Kidney (tissue), 13 donors: ENCODE measurements at regions not wholly inside any gene's neighbourhood (a gene's known extent, or its start where the extent isn't known, plus 50 kb on each side); places are given as distances from the start of the nearest gene placed in this dataset.
"Not testable (repeated sequence)": the region's sequence is repeated elsewhere in the genome, so short reads cannot be mapped to it uniquely, and the experiment has no call there.

Experiments used
- DNase-seq, 5 donors: peaks; one replicate each; pipeline ENCODE4 v3.0.0-alpha.2; 2013 to 2020
- FAIRE-seq: peaks from 2 replicates; lab custom pipeline; 2012; peaks lifted over from hg19 to GRCh38; lab: Jason Lieb, UNC
- H3K27ac ChIP-seq, 2 donors: one replicate each; pipeline ENCODE4 v1.7.0; 2013; ENCODE audit warnings: low read depth in 2 of 2, low read length in 2 of 2, inconsistent platforms in 1 of 2
- H3K27me3 ChIP-seq: one replicate; pipeline ENCODE4 v1.7.1; 2013; ENCODE audit warnings: low read length, inconsistent platforms; ENCODE audit not compliant: control insufficient read depth, insufficient read depth
- H3K36me3 ChIP-seq, 3 donors: one replicate each; pipeline versions ENCODE4 v1.7.0 to v1.7.1; 2013; ENCODE audit warnings: low read length in 3 of 3, control low read depth in 1 of 3, inconsistent platforms in 1 of 3; ENCODE audit not compliant: insufficient read depth in 3 of 3, control insufficient read depth in 2 of 3
- H3K4me1 ChIP-seq, 3 donors: one replicate each; pipeline versions ENCODE4 v1.7.0 to v1.7.1; 2013; ENCODE audit warnings: low read length in 3 of 3, inconsistent platforms in 1 of 3, low read depth in 1 of 3; ENCODE audit not compliant: control insufficient read depth in 2 of 3, insufficient read depth in 2 of 3
- H3K4me3 ChIP-seq, 3 donors: one replicate each; pipeline versions ENCODE4 v1.7.0 to v1.8.1; 2013; ENCODE audit warnings: low read length in 3 of 3, control low read depth in 1 of 3, inconsistent platforms in 1 of 3
- H3K9ac ChIP-seq, 3 donors: one replicate each; pipeline versions ENCODE4 v1.7.0 to v1.7.1; 2013; ENCODE audit warnings: low read length in 3 of 3, control low read depth in 1 of 3, inconsistent platforms in 1 of 3
- H3K9me3 ChIP-seq, 3 donors: one replicate each; pipeline versions ENCODE4 v1.7.0 to v1.7.1; 2013; ENCODE audit warnings: low read length in 3 of 3, control low read depth in 1 of 3, inconsistent platforms in 1 of 3; ENCODE audit not compliant: control insufficient read depth in 2 of 3, insufficient read depth in 1 of 3
- CTCF ChIP-seq: IDR thresholded peaks from 3 replicates; pipeline ENCODE4 v1.5.1; 2012; ENCODE audit warnings: mild to moderate bottlenecking, moderate library complexity, borderline replicate concordance; ENCODE audit not compliant: insufficient read depth; ENCODE audit errors: extremely low read depth
- intact Hi-C: fragments of 100-400 bp; cut with DNase I; formaldehyde crosslinking; loops from one replicate; pipeline ENCODE4 v1.11.1; 2022
- donor health status: control.
- donor health status: control.
- donor health status: control.
- donor health status: control.
- donor health status: control.
- donor health status: DM: yes; HTN: yes; CAD: no.
- donor health status: Normal renal cell carcinoma (clear cell type).

- no peak overlapping the region for H3K27ac ChIP-seq
- no peaks in the 10 kb centered on the region for H3K27me3 ChIP-seq
- no peak overlapping the region for H3K4me3 ChIP-seq
- intact Hi-C loops, result no loop called here
- H3K9ac ChIP-seq, result no peak overlapping the region
- H3K36me3 ChIP-seq, result no peaks in the 10 kb centered on the region
- FAIRE-seq, result no peak
- H3K4me1 ChIP-seq, result no peaks in the 10 kb centered on the region
- H3K9me3 ChIP-seq, result no peaks in the 10 kb centered on the region
- DNase-seq, result no peak
- no peak for TF ChIP-seq CTCF
Measured at GRCh38 chr21:31418377-31419001, 74.4 kb upstream of the TIAM1 start.

- H3K27me3 ChIP-seq, FAIRE-seq, H3K27ac ChIP-seq, H3K36me3 ChIP-seq, H3K4me1 ChIP-seq, H3K9me3 ChIP-seq, DNase-seq, H3K4me3 ChIP-seq, H3K9ac ChIP-seq, intact Hi-C loops: not testable (repeated sequence)
Measured at GRCh38 chr21:31417214-31417613, 73.2 kb upstream of the TIAM1 start.

- FAIRE-seq, result no peak
- TF ChIP-seq CTCF, result no peak
Measured at GRCh38 chr21:31416465-31416864, 72.4 kb upstream of the TIAM1 start.

DNA sequence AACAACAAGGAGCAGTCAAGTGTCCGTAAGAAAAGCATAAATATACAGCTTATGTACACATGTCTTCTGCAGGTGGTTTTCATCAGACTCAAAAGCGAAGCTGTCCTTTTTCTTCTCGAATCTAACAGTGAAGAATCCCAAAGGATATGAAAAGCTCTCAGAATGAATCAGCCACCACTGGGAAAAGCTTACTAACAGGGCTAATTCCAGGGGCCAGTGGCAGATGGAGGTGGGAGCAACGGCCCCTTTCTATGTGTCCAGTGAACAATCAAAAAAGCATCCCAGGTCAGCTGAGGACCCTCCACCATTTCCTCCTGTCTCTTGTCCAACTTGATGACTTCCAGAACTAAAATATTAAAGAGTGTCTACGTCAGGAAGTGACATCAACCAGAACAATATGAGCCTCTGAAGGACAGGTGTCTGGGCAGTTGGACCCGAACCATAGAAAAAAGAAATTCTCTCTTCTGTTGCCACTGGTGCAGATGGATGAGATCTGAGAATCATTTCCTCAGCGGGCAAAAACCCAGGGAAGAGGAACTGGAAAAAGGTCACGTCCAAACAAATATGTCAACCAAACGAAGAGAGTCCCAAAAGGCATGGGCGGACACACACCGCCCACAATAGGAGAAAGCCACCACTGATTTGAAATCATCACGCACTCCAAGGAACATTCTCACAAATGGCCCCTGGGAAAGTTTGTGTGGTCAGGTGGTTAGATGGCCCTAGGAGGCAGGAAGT lies 70.4 kb upstream of the TIAM1 start:
- FAIRE-seq (no peak), DNase-seq (no peak)
- H3K27ac ChIP-seq, result no peak overlapping the region
- H3K9ac ChIP-seq, result no peak overlapping the region
- intact Hi-C loops, result no loop called here
- TF ChIP-seq CTCF, result no peak
- H3K4me1 ChIP-seq, result peaks cover 0 to 7% (median 0%) of the 10 kb centered on the region in 3 donors
- no peaks in the 10 kb centered on the region for H3K36me3 ChIP-seq
- H3K4me3 ChIP-seq, result no peak overlapping the region
- H3K9me3 ChIP-seq, result no peaks in the 10 kb centered on the region
- no peaks in the 10 kb centered on the region for H3K27me3 ChIP-seq

More at GRCh38 chr21:31416465-31416864, 72.4 kb upstream of the TIAM1 start:
- no peaks in the 10 kb centered on the region for H3K4me1 ChIP-seq
- no peak overlapping the region for H3K9ac ChIP-seq
- DNase-seq, result no peak
- intact Hi-C loops, result no loop called here
- no peak overlapping the region for H3K27ac ChIP-seq
- H3K9me3 ChIP-seq, result no peaks in the 10 kb centered on the region
- H3K27me3 ChIP-seq, result no peaks in the 10 kb centered on the region
- H3K36me3 ChIP-seq, result no peaks in the 10 kb centered on the region
- no peak overlapping the region for H3K4me3 ChIP-seq
